Rectal smooth muscle tissue (tissue), 1 donor: ENCODE measurements at regions not wholly inside any gene's neighbourhood (a gene's known extent, or its start where the extent isn't known, plus 50 kb on each side); places are given as distances from the start of the nearest gene placed in this dataset.

ENCODE experiments used
- H3K27ac ChIP-seq: one replicate; pipeline ENCODE4 v1.7.0; 2013; ENCODE audit warnings: low read depth, low read length, inconsistent platforms
- H3K27me3 ChIP-seq: one replicate; pipeline ENCODE4 v1.7.0; 2013; ENCODE audit warnings: low read length; ENCODE audit not compliant: control insufficient read depth, insufficient read depth
- H3K36me3 ChIP-seq: one replicate; pipeline ENCODE4 v1.7.0; 2013; ENCODE audit warnings: low read length; ENCODE audit not compliant: control insufficient read depth, insufficient read depth
- H3K4me1 ChIP-seq: one replicate; pipeline ENCODE4 v1.7.0; 2013; ENCODE audit warnings: low read length; ENCODE audit not compliant: control insufficient read depth, insufficient read depth
- H3K4me3 ChIP-seq: one replicate; pipeline ENCODE4 v1.7.0; 2013; ENCODE audit warnings: low read length
- H3K9ac ChIP-seq: one replicate; pipeline ENCODE4 v1.7.0; 2013; ENCODE audit warnings: low read length

DNA sequence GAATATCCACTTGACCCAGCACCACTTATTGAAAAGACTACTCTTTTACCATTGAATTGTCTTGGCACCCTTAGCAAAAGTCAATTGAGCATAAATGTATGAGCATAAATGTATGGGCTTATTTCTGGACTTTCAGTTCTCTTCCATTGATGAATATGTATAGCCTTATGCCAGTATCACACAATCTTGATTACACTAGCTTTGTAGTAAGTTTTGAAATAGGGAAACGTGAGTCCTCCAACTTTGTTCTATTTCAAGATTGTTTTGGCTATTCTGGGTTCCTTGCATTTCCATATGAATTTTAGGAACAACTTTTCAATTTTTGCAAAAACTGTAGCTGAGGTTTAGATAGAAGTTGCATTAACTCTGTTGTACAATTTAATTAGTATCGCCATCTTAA lies 601.0 kb downstream of the TLE1 start:
- Histone ChIP-seq H3K9ac (no peak overlapping the region), H3K27me3 (no peaks in the 10 kb centered on the region), H3K4me1 (peaks cover 10% of the 10 kb centered on the region), H3K27ac (no peak overlapping the region), H3K4me3 (no peak overlapping the region), H3K36me3 (no peaks in the 10 kb centered on the region)

DNA sequence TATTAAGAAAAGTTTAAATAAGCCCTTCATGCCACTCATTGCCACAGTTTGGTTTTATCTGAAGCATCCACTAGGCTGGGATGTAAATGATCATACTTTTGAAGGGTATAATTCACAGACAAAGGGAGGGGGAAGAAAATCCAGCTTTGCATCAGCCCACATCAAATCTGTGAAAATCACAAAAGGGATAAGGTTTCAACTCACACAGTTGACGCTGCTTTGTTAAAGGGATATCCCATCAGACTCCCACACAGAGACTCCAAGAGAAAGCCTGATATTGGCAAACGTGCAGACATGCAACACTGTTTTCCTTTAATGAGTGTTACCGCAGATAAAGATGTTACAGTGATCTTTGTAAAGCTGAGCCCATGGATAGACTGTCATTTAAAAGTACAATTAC lies 602.9 kb downstream of the TLE1 start:
- H3K27ac ChIP-seq = no peak overlapping the region
- no peak overlapping the region for H3K9ac ChIP-seq
- no peaks in the 10 kb centered on the region for H3K27me3 ChIP-seq
- H3K4me1 ChIP-seq = peaks cover 13% of the 10 kb centered on the region
- no peaks in the 10 kb centered on the region for H3K36me3 ChIP-seq
- no peak overlapping the region for H3K4me3 ChIP-seq

DNA sequence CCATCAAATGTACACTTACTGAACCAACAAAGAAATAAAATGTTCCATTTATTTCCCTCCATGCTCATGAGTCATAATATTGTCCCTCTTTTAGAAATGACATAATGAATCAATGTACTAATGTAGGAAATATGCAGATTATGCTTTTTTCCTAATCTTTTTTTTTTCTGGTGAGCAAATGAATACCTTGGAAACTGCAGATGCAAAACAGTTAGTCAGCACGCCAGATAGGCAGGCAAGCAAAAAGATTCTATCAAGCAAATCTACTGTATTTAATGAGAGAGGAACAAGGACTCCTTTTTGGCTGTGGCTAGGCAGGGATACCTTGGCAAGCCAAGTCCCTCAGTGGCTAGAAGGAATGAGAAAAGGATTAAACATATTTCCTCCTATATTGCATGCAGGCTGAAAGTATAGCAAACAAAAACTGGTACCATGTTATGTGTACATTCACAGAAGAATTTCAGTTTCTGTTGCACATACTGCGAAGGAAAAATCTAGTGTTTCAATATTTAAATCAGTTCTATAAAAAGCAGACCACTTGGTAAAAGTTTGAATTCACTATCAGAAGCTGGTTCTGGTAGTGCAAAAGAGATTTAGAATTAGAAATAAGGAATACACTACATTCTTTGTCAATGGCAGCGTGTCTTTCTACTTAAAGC lies 605.4 kb downstream of the TLE1 start:
- Histone ChIP-seq H3K27me3 (no peaks in the 10 kb centered on the region), H3K27ac (peak overlapping the region; percentile 26), H3K4me1 (peaks cover 13% of the 10 kb centered on the region), H3K36me3 (no peaks in the 10 kb centered on the region), H3K4me3 (no peak overlapping the region), H3K9ac (no peak overlapping the region)

DNA sequence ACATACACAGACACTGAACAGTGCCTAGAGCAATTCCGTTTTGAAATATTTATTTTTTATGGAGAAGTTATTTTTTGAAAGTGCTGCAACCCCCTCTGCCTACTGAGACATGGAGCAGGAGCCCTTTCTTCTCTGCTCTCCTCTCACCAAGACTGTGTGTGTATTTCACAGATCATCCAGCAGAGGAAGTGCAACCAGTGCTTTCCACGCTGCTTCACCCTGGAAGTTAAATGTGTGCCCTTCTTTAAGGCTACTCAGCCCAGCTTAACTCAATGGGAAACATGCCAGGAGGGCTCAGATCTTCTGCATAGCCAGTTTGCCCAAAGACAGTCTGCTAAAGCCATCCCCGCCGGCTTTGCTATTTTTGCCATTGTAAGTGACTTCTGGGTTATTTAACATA lies 606.3 kb downstream of the TLE1 start:
- Histone ChIP-seq H3K27me3 (no peaks in the 10 kb centered on the region), H3K27ac (no peak overlapping the region), H3K4me3 (no peak overlapping the region), H3K4me1 (peaks cover 13% of the 10 kb centered on the region), H3K9ac (no peak overlapping the region), H3K36me3 (no peaks in the 10 kb centered on the region)

DNA sequence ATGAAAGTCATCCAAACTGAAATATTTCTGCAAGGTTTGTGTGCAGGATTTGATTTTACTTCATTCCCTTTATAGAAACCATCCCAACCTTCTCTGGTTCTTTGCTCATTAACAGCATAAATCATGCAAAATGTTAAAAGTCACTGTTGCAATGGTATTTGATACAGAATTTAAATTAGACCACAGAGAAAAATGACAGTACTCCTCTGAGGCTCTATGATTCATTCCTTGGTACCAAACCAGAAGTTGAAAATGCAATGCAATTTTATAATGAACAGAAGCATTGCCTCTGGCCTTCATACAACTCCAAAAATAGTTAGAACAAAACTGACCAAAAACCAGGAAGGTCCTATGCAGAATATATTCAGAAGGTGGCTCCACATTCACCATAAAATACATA lies 607.1 kb downstream of the TLE1 start:
- Histone ChIP-seq H3K27ac (no peak overlapping the region), H3K4me1 (peaks cover 13% of the 10 kb centered on the region), H3K36me3 (no peaks in the 10 kb centered on the region), H3K4me3 (no peak overlapping the region), H3K9ac (no peak overlapping the region), H3K27me3 (no peaks in the 10 kb centered on the region)

DNA sequence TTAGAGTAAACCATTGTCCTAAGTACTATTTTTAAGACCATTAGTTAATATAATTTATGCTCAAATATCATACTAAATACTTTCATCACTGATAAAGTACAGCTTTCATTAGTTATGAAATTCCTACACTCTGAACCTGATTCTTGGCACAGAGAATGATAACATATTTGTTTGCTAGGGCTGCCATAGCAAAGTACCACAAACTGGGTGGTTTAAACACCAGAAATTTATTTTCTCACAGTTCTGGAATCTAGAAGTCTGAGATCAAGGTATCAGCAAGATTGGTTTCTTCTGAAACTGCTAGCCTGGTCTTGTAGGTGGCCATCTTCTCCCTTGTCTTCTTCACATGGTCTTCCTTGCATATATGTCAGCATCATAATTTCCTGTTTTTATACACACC lies 608.4 kb downstream of the TLE1 start:
- H3K27ac ChIP-seq = no peak overlapping the region
- H3K27me3 ChIP-seq = no peaks in the 10 kb centered on the region
- no peak overlapping the region for H3K4me3 ChIP-seq
- no peaks in the 10 kb centered on the region for H3K36me3 ChIP-seq
- H3K9ac ChIP-seq = no peak overlapping the region
- peaks cover 13% of the 10 kb centered on the region for H3K4me1 ChIP-seq

DNA sequence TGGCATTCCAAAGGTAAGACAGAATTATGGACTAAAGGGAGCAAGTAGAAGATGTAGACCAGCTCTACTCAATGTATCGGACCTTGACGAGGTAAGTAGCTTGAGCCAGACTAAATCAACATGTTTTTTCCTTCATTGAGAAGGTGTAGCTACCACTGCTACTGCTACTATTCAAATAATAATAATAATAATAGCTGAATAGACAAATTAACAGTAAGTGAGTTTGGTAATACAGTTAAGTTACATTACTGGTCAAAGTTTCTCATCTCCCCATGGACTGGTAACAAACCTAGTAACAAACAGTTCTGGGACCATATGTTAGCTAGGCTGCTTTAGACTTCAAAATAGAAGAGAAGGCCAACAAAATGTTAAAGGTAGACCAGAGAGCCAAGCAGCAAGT lies 609.2 kb downstream of the TLE1 start:
- no peak overlapping the region for H3K27ac ChIP-seq
- no peak overlapping the region for H3K4me3 ChIP-seq
- H3K36me3 ChIP-seq = no peaks in the 10 kb centered on the region
- H3K9ac ChIP-seq = no peak overlapping the region
- H3K27me3 ChIP-seq = no peaks in the 10 kb centered on the region
- H3K4me1 ChIP-seq = peaks cover 13% of the 10 kb centered on the region

DNA sequence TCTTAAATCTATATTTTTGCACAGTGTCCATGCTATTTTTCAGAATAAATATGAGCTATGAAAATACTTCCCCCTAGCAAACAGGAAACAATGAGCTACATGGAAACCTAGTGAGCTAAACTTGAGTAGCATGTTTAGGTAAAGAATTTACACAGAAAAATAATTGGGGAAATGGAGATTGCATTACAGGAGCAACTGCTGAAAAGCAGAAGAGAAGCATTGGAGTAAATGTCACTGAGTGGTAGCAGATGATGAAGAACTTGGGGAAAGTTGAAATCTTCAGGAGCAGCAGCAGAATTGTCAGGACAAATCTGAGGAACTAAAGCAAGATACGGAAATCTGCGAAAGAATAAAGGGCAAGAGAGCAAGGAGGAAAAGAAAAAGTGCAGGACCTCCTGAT lies 610.3 kb downstream of the TLE1 start:
- Histone ChIP-seq H3K4me1 (peaks cover 10% of the 10 kb centered on the region), H3K36me3 (no peaks in the 10 kb centered on the region), H3K27me3 (no peaks in the 10 kb centered on the region), H3K27ac (no peak overlapping the region), H3K4me3 (no peak overlapping the region), H3K9ac (no peak overlapping the region)

DNA sequence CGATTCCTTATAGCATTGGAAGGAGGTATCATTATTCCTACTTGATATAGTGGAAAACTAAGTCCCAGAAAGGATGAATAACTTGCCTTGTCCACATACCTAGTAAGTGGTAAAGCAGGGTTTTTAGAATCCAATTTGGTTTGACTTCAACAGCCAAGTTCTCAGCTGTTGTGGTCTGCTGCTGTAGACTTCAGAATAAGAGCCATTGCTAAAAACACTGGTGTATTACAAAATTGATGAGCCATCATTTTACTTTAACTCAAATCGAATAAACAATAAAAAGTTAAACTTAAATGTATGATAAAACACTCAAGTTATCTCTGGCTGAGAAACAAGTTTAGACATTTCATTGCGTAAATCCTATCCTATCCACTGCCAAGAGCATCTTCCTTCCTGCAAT lies 610.8 kb downstream of the TLE1 start:
- Histone ChIP-seq H3K36me3 (no peaks in the 10 kb centered on the region), H3K4me1 (peaks cover 5% of the 10 kb centered on the region), H3K27me3 (no peaks in the 10 kb centered on the region), H3K27ac (no peak overlapping the region), H3K9ac (no peak overlapping the region), H3K4me3 (no peak overlapping the region)

DNA sequence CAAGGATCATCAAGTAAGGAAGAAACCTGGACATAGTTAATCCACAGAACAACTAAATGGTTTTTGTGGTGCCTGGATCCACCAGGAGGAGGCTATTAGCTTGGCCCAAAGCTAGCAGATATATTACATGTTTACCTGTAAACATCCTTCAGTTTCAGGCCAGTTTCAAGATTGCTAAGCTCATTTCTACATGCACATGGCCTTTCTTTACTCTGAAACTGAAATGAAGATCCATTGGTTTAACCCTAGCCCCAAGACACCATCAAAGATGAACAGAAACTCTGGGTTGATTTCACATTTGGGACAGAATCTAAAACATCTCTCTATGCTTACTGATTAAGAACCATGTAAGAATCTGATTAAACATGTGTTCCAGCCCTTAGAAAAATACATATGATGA lies 611.8 kb downstream of the TLE1 start:
- Histone ChIP-seq H3K4me3 (no peak overlapping the region), H3K27me3 (no peaks in the 10 kb centered on the region), H3K4me1 (no peaks in the 10 kb centered on the region), H3K9ac (no peak overlapping the region), H3K36me3 (no peaks in the 10 kb centered on the region), H3K27ac (no peak overlapping the region)

DNA sequence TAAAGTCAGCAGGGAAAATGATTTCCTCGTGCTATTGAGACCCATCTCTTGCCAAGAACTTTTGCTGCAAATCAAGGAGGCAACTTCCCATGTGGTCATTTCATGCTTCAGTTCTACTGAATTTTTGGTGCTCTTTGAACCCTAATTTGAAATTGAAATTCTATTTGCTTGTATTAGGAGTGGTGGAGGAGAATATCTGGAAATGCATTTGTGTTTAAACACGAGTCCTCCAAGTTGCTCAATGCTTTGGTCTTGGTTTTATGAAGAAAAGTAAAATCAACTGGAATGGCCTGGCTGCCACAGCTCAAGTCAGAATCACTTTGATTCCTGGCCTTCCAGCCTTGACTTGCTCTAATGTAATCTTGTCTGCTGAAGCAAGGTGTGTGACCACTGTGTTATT lies 613.2 kb downstream of the TLE1 start:
- H3K4me3 ChIP-seq = no peak overlapping the region
- no peaks in the 10 kb centered on the region for H3K4me1 ChIP-seq
- H3K9ac ChIP-seq = no peak overlapping the region
- no peak overlapping the region for H3K27ac ChIP-seq
- H3K36me3 ChIP-seq = no peaks in the 10 kb centered on the region
- H3K27me3 ChIP-seq = no peaks in the 10 kb centered on the region

DNA sequence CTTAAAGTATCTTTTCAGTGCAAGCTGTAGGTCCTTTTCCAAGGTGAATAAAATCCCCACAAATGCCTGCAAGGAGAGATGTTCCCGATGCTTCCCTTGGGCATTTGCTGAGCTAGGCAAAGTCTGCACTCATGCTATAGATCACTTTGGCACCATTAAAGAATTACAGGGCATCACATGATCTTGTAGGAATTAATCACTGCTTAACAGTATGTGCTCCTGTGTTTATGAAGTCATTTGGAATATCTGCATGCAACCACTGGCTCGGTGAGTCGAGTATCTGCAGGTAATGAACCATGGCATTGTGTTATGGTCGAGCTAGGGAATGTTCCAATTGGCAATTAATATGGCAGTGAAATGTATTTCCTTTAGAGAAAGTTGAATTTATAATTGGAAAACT lies 615.1 kb downstream of the TLE1 start:
- no peak overlapping the region for H3K4me3 ChIP-seq
- H3K36me3 ChIP-seq = no peaks in the 10 kb centered on the region
- no peaks in the 10 kb centered on the region for H3K4me1 ChIP-seq
- no peak overlapping the region for H3K27ac ChIP-seq
- no peak overlapping the region for H3K9ac ChIP-seq
- no peaks in the 10 kb centered on the region for H3K27me3 ChIP-seq

DNA sequence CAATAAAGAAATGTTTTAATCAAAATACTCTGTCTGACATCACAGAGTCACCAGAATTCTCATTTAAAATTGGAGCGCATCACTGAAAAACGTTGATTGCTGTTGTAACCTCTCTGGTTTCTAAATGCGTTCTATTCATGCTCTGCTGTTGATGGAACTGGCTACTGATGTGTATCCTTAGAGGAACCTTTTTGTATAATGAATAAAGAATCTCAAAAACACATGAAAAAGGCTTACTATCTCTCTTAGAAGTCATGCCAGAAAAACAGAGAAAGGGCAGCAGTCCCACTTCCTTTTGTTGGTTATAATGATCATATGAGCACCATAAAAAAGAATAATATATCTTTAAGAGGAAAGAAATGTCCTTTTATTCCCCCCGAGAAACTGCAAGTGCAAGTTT lies 615.5 kb downstream of the TLE1 start:
- no peaks in the 10 kb centered on the region for H3K27me3 ChIP-seq
- no peak overlapping the region for H3K4me3 ChIP-seq
- no peak overlapping the region for H3K27ac ChIP-seq
- no peak overlapping the region for H3K9ac ChIP-seq
- H3K4me1 ChIP-seq = no peaks in the 10 kb centered on the region
- H3K36me3 ChIP-seq = no peaks in the 10 kb centered on the region
